ENCODE measurements at regions not wholly inside any gene's neighbourhood (a gene's known extent, or its start where the extent isn't known, plus 50 kb on each side); places are given as distances from the start of the nearest gene placed in this dataset.

DNA sequence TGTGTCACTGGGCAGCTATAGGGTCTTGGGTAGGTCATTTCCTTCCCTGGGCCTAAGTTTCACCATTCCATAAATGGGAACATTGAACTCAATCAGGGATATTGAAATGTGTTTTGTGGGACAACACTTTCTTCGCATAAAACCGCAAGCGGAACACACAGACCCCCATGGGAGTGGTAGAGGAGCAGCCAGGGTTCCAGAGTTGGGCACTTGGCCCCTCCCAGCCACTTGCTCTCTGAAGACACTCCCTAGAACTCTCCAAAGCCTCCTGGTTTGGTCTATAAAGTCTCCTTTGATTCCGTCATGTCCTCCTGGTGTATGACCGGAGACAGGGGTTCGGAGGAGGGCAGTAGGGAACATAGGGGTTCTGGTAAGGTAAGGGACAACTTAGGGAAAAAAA lies 271.7 kb downstream of the UACA start:
- H3K9ac ChIP-seq (ENCODE audit: insufficient read depth, low read length), result no peak overlapping the region

DNA sequence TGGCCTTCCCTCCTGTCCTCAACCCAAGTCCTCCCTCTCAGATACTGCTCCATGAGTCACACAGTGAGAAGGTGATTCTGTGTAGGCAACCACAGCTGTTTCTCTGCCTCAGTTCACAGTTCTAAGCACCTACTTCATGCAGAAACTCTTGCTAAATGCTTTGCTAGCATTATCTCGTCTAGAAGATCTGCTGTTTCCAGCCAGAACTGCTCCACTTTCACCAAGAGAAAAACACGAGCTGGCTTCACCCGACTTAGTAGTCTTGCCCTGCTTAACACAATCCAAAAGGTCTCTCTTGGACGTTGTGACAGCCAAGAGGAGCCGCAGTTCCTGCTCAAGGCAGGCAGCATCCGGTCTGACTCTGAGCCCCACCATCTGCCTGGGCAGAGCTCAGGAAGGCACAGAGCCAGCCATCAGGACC lies 272.1 kb downstream of the UACA start:
- H3K79me2 ChIP-seq (ENCODE audit: control insufficient read depth, insufficient read depth, low read length), result no peaks in the 10 kb centered on the region
- peaks cover 3% of the 10 kb centered on the region for H3K27me3 ChIP-seq (ENCODE audit: control insufficient read depth, insufficient read depth, low read length)
- H4K20me1 ChIP-seq (ENCODE audit: control insufficient read depth, extremely low read depth, insufficient read depth, low read length), result no peaks in the 10 kb centered on the region
- no peak for TF ChIP-seq EZH2 (IDR thresholded peaks at IDR 0.05; ENCODE audit: low read length, missing control alignments)
- TF ChIP-seq, protein P1, sequence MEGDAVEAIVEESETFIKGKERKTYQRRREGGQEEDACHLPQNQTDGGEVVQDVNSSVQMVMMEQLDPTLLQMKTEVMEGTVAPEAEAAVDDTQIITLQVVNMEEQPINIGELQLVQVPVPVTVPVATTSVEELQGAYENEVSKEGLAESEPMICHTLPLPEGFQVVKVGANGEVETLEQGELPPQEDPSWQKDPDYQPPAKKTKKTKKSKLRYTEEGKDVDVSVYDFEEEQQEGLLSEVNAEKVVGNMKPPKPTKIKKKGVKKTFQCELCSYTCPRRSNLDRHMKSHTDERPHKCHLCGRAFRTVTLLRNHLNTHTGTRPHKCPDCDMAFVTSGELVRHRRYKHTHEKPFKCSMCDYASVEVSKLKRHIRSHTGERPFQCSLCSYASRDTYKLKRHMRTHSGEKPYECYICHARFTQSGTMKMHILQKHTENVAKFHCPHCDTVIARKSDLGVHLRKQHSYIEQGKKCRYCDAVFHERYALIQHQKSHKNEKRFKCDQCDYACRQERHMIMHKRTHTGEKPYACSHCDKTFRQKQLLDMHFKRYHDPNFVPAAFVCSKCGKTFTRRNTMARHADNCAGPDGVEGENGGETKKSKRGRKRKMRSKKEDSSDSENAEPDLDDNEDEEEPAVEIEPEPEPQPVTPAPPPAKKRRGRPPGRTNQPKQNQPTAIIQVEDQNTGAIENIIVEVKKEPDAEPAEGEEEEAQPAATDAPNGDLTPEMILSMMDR (conservative IDR thresholded peaks at IDR 0.05 in 1 of 2, IDR thresholded peaks at IDR 0.05 in 1 of 2; ENCODE audit: low read depth in 1 of 2, low read length in 2 of 2), result no peak
- H3K36me3 ChIP-seq (ENCODE audit: control insufficient read depth, insufficient read depth, low read length), result no peaks in the 10 kb centered on the region
- no peak overlapping the region for H3K9ac ChIP-seq (ENCODE audit: insufficient read depth, low read length)
- H3K9me3 ChIP-seq (ENCODE audit: control insufficient read depth, insufficient read depth, low read depth, low read length), result no peaks in the 10 kb centered on the region
- H3K4me3 ChIP-seq (replicated peaks in 1 of 4; ENCODE audit: control extremely low read depth in 1 of 4, insufficient read depth in 1 of 4, low read depth in 3 of 4, low read length in 4 of 4), result no peak overlapping the region
- no peak overlapping the region for H2AFZ ChIP-seq (ENCODE audit: low read length)
- H3K4me2 ChIP-seq (ENCODE audit: extremely low read depth, insufficient read depth, low read length), result no peak overlapping the region
- H3K27ac ChIP-seq (ENCODE audit: insufficient read depth, low read length), result no peak overlapping the region
- peaks cover 46% of the 10 kb centered on the region for H3K4me1 ChIP-seq (ENCODE audit: control insufficient read depth, extremely low read depth, insufficient read depth, low read length)
- DNase-seq (ENCODE audit: low read depth in 2 of 2), result peak; percentile 50 to 73

More for the DNA sequence above, 271.7 kb downstream of the UACA start:
- H4K20me1 ChIP-seq (ENCODE audit: control insufficient read depth, extremely low read depth, insufficient read depth, low read length), result no peaks in the 10 kb centered on the region
- H3K36me3 ChIP-seq (ENCODE audit: control insufficient read depth, insufficient read depth, low read length), result no peaks in the 10 kb centered on the region
- peaks cover 42% of the 10 kb centered on the region for H3K4me1 ChIP-seq (ENCODE audit: control insufficient read depth, extremely low read depth, insufficient read depth, low read length)
- peaks cover 3% of the 10 kb centered on the region for H3K27me3 ChIP-seq (ENCODE audit: control insufficient read depth, insufficient read depth, low read length)
- no peak overlapping the region for H3K27ac ChIP-seq (ENCODE audit: insufficient read depth, low read length)
- TF ChIP-seq, protein P1 (conservative IDR thresholded peaks at IDR 0.05 in 1 of 2, IDR thresholded peaks at IDR 0.05 in 1 of 2; ENCODE audit: low read depth in 1 of 2, low read length in 2 of 2), result no peak
- no peak for TF ChIP-seq EZH2 (IDR thresholded peaks at IDR 0.05; ENCODE audit: low read length, missing control alignments)
- H3K4me3 ChIP-seq (replicated peaks in 1 of 4; ENCODE audit: control extremely low read depth in 1 of 4, insufficient read depth in 1 of 4, low read depth in 3 of 4, low read length in 4 of 4), result no peak overlapping the region
- DNase-seq (ENCODE audit: low read depth in 2 of 2), result no peak
- H3K9me3 ChIP-seq (ENCODE audit: control insufficient read depth, insufficient read depth, low read depth, low read length), result no peaks in the 10 kb centered on the region
- H3K79me2 ChIP-seq (ENCODE audit: control insufficient read depth, insufficient read depth, low read length), result no peaks in the 10 kb centered on the region
- H3K4me2 ChIP-seq (ENCODE audit: extremely low read depth, insufficient read depth, low read length), result no peak overlapping the region
- H2AFZ ChIP-seq (ENCODE audit: low read length), result no peak overlapping the region

DNA sequence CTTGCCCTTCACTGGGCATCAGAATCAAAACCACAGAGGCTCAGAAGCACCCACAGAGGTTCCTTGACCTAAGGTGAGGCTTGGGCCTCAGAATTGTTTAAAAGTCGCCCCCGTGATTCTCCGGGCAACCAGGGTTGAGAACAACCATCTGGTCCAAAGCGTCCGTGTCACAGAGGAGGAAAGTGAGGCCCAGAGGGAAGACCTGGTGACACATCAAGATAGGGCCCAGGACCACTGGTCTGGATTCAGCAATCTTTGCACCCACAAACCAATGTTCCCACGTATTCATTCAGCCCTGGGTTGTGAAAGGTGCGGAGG lies 272.6 kb downstream of the UACA start:
- no peak overlapping the region for H3K27ac ChIP-seq (ENCODE audit: insufficient read depth, low read length)
- H3K79me2 ChIP-seq (ENCODE audit: control insufficient read depth, insufficient read depth, low read length), result no peaks in the 10 kb centered on the region
- no peak overlapping the region for H3K9ac ChIP-seq (ENCODE audit: insufficient read depth, low read length)
- no peak overlapping the region for H3K4me3 ChIP-seq (replicated peaks in 1 of 4; ENCODE audit: control extremely low read depth in 1 of 4, insufficient read depth in 1 of 4, low read depth in 3 of 4, low read length in 4 of 4)
- no peak for TF ChIP-seq EZH2 (IDR thresholded peaks at IDR 0.05; ENCODE audit: low read length, missing control alignments)
- TF ChIP-seq, protein P1 (conservative IDR thresholded peaks at IDR 0.05 in 1 of 2, IDR thresholded peaks at IDR 0.05 in 1 of 2; ENCODE audit: low read depth in 1 of 2, low read length in 2 of 2), result no peak
- H2AFZ ChIP-seq (ENCODE audit: low read length), result no peak overlapping the region
- peaks cover 48% of the 10 kb centered on the region for H3K4me1 ChIP-seq (ENCODE audit: control insufficient read depth, extremely low read depth, insufficient read depth, low read length)
- no peaks in the 10 kb centered on the region for H3K9me3 ChIP-seq (ENCODE audit: control insufficient read depth, insufficient read depth, low read depth, low read length)
- DNase-seq (ENCODE audit: low read depth in 2 of 2), result no peak
- H4K20me1 ChIP-seq (ENCODE audit: control insufficient read depth, extremely low read depth, insufficient read depth, low read length), result no peaks in the 10 kb centered on the region
- no peaks in the 10 kb centered on the region for H3K36me3 ChIP-seq (ENCODE audit: control insufficient read depth, insufficient read depth, low read length)
- H3K4me2 ChIP-seq (ENCODE audit: extremely low read depth, insufficient read depth, low read length), result no peak overlapping the region
- H3K27me3 ChIP-seq (ENCODE audit: control insufficient read depth, insufficient read depth, low read length), result peaks cover 3% of the 10 kb centered on the region
